SU-DHL-6 (cell line): ENCODE measurements at regions not wholly inside any gene's neighbourhood (a gene's known extent, or its start where the extent isn't known, plus 50 kb on each side); places are given as distances from the start of the nearest gene placed in this dataset.

Experiments
- CTCF ChIP-seq: fragments of 200-600 bp; sonication (generic); IDR thresholded peaks from one replicate; pipeline ENCODE4 v1.5.1; 2017; ENCODE audit warnings: antibody characterized with exemption, mild to moderate bottlenecking, low read length, moderate library complexity; ENCODE audit not compliant: insufficient read depth, poor library complexity, severe bottlenecking
- EZH2phosphoT487 ChIP-seq: fragments of 200-600 bp; sonication (generic), shearing (Covaris generic); conservative IDR thresholded peaks from 2 replicates; pipeline ENCODE4 v1.6.1; 2018; ENCODE audit warnings: mild to moderate bottlenecking, antibody characterized with exemption, low read length, moderate library complexity, mixed read lengths

GRCh38 chr13:103528437-103528836 is 462.2 kb upstream of the SLC10A2 start:
- TF ChIP-seq CTCF (no peak), EZH2phosphoT487 (no peak)
